GM21360 (cell line): ENCODE measurements at regions not wholly inside any gene's neighbourhood (a gene's known extent, or its start where the extent isn't known, plus 50 kb on each side); places are given as distances from the start of the nearest gene placed in this dataset.
A peak's percentile ranks its signal among the peaks of the same experiment; 100 is the strongest.

ENCODE experiments used
- ATAC-seq: cut with Tn5 transposase; IDR thresholded peaks from one replicate; pipeline ENCODE4 v1.9.1; 2021; ENCODE audit warnings: mild to moderate bottlenecking, moderate library complexity; ENCODE audit not compliant: unreplicated experiment

- no peak for ATAC-seq
These were observed 459.9 kb upstream of the ZNF462 start for GRCh38 chr9:106403081-106403480.

GRCh38 chr9:106404137-106404536 is 458.8 kb upstream of the ZNF462 start:
- ATAC-seq: no peak

GRCh38 chr9:106405871-106406435 is 457.0 kb upstream of the ZNF462 start:
- no peak for ATAC-seq

GRCh38 chr9:106414042-106414441 is 448.9 kb upstream of the ZNF462 start:
- no peak for ATAC-seq

GRCh38 chr9:106417685-106418084 is 445.3 kb upstream of the ZNF462 start:
- ATAC-seq: peak; percentile 41

- no peak for ATAC-seq
These were observed 443.1 kb upstream of the ZNF462 start for GRCh38 chr9:106419829-106420228.

GRCh38 chr9:106420511-106420944 is 442.4 kb upstream of the ZNF462 start:
- ATAC-seq: peak; percentile 63

GRCh38 chr9:106421772-106422171 is 441.2 kb upstream of the ZNF462 start:
- peak; percentile 41 for ATAC-seq

GRCh38 chr9:106423575-106423974 is 439.4 kb upstream of the ZNF462 start:
- no peak for ATAC-seq

GRCh38 chr9:106432631-106433030 is 430.3 kb upstream of the ZNF462 start:
- ATAC-seq: no peak

GRCh38 chr9:106438928-106439327 is 424.0 kb upstream of the ZNF462 start:
- ATAC-seq: no peak

GRCh38 chr9:106441283-106441682 is 421.7 kb upstream of the ZNF462 start:
- no peak for ATAC-seq

- ATAC-seq: no peak
These were observed 419.4 kb upstream of the ZNF462 start for GRCh38 chr9:106443520-106443919.

- ATAC-seq: no peak
These were observed 417.9 kb upstream of the ZNF462 start for GRCh38 chr9:106445107-106445506.

GRCh38 chr9:106449336-106449927 is 413.5 kb upstream of the ZNF462 start:
- ATAC-seq: no peak

GRCh38 chr9:106450549-106450948 is 412.4 kb upstream of the ZNF462 start:
- ATAC-seq: no peak

GRCh38 chr9:106451223-106451622 is 411.7 kb upstream of the ZNF462 start:
- no peak for ATAC-seq

- no peak for ATAC-seq
These were observed 406.4 kb upstream of the ZNF462 start for GRCh38 chr9:106456581-106456980.

GRCh38 chr9:106467113-106467864 is 395.7 kb upstream of the ZNF462 start:
- no peak for ATAC-seq

- no peak for ATAC-seq
These were observed 395.2 kb upstream of the ZNF462 start for GRCh38 chr9:106467865-106468164.

GRCh38 chr9:106468431-106468830 is 394.5 kb upstream of the ZNF462 start:
- peak; percentile 87 for ATAC-seq

- ATAC-seq: no peak
These were observed 384.7 kb upstream of the ZNF462 start for GRCh38 chr9:106478312-106478711.
